ENCODE measurements at regions not wholly inside any gene's neighbourhood (a gene's known extent, or its start where the extent isn't known, plus 50 kb on each side); places are given as distances from the start of the nearest gene placed in this dataset.
"Not testable (repeated sequence)": the region's sequence is repeated elsewhere in the genome, so short reads cannot be mapped to it uniquely, and the experiment has no call there.

DNA sequence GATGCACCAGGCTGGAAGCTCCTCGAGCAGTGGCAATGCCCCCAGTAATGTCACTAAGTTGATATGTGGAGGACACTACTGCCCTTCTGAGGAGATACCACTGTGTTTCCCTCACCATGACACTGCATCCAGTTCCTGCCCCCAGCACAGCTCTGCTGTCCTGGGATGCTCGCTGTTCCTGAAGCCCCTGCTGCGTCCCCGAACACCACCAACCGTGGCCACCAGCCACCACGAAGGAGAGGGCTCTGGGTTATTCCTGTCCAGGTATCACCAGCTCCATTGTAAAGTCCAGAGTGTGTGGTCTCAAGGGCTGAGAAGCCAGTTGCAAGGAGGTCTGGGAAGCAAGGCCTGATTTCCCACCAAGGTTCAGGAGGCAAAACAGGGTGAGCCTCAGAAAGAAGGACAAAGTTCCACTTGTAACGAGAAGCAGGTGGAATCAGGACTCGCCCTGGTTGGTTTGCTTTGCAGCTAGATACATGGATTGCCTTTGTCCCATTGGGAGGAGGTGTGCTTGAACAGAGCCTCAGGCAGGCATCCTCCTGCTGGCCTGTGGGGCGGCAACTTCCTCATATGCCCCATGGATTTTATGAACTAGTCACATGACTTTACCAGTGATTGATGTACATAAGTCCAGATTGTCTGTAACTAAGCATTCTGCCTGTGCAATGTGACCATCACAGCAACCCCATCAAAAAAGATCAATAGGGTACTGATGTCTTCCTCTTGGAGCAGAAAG is 427.0 kb upstream of the VSTM2A start:
- no peak for DNase-seq (ENCODE audit: low read depth in 2 of 2)

DNA sequence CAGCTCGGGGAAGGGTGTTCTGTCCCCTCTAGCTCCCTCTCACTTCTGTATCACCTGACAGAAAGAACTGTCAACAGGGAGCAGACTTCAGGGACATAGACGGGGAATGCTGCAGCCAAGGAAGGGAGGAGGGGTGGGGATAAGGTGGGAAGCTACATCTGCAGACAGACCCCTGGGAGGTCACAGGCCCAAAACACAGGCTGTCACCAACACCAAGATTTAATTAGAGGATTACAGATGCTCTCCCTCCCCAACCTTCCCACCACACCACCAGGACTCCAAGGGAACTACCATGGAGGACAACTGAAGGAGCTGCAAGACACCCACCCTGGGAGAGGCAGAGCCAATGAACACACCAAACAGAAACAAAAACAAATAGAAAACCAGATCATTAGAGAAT is 425.2 kb upstream of the VSTM2A start:
- no peak for DNase-seq (ENCODE audit: low read depth in 2 of 2)

DNA sequence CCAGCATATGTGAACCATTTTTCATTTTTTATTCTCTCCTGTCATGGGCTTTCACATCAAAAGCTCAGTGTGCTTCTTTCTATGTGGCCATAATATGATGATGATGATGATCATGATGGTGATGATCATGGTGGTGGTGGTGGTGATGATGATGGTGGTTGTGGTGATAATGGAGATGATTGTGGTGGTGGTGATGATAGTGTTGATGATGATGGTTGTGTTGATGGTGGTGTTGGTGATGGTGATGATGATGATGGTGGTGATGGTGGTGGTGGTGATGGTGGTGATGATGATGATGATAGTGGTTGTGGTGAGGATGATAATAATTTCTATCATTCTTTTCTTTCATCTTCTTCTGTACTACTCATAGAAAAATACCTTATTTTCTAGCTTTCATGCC is 413.1 kb upstream of the VSTM2A start:
- DNase-seq (ENCODE audit: low read depth in 2 of 2): no peak

DNA sequence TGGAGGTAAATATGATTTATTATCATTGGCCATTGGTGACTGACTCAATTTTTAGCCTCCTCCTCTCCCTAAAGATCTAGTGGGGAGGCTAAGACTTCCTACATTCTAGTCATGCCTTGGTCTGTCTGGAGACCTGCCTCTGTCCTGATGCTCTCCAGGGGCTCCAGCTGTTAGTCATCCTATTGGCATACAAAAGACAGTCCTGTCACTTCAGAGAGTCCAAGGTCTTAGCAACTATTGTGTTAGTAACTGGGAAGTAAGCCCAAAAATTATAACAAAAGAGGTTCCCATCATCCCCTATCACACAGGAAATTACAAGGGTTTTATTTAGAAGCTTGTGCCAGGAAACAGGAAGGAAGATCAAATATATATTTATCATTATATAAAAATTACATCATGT is 400.6 kb upstream of the VSTM2A start:
- DNase-seq (ENCODE audit: low read depth in 2 of 2): no peak

DNA sequence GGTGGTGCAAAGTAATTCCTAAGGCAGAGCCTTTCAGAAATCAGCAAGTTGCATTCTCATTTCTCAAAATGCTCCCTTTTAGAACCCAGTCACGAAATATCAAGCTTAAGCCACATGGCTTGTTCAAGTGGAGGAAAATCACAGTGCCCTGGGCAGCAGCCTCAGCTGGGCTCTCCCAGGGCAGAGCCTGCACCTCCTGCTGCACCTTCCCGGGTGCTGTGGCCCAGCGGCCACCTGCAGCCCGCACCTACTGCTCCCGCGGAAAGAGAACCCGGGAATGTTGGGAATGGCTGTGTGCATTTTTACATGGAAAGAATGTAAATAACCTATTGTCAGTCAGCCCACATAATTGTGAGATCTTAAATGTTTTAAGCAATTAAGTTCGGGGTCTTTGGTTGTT is 396.5 kb upstream of the VSTM2A start:
- no peak for DNase-seq (ENCODE audit: low read depth in 2 of 2)

DNA sequence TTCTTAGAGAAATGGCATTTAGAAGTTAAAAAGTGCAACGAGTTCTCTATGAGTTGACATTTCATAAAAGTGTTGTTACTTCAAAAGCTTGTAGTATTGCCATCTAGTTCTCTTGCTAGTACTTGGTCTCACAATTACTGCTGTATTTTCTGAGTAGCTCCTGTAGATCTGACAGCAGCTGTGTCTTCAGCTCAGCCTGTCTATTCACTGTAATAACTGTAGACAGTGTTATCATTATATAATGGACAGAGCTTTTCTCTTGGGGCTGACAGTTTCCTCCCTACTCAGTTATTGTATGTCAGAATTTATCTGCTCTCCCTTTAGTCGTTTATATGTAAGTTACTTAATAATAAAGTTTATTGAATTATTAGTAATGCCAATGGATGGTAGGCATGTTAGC is 388.7 kb upstream of the VSTM2A start:
- DNase-seq (ENCODE audit: low read depth in 2 of 2): no peak

DNA sequence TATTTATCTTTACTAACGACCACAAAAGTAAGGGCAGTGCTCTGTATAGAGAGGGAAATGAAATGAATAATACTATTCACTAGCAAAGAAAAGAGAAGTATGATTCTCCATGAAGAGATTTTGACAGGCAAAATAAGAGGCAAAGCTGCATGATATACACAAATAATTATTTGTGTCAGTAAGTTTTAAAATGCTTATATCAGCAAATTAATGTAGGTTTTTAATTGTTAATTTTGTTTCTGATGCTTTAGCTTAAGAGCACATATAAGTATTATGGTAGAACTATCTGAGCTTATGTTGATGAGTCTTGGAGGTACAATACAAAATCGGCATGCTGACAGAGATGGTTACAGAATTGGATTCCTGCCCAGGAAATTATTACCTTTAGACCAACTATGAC is 383.1 kb upstream of the VSTM2A start:
- no peak for DNase-seq (ENCODE audit: low read depth in 2 of 2)

DNA sequence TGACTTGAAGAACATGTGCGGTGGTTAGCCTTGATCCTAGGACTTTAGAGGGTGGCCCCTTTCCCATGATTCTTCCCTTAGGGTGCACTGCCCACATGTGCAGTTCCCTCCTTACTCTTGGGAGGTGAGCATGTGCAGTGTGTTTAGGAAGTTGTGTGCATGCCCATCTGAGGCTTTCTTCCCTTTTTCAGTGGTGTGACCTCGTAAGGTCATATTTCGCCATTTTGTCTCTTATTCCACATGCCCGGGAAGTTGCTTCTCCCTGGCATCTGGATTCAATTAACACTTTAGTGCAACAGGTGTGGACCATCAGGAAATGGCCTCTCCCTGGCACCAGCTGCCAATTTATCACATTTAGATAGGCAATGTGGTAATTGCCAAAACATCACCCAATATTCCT is 380.6 kb upstream of the VSTM2A start:
- no peak for DNase-seq (ENCODE audit: low read depth in 2 of 2)

DNA sequence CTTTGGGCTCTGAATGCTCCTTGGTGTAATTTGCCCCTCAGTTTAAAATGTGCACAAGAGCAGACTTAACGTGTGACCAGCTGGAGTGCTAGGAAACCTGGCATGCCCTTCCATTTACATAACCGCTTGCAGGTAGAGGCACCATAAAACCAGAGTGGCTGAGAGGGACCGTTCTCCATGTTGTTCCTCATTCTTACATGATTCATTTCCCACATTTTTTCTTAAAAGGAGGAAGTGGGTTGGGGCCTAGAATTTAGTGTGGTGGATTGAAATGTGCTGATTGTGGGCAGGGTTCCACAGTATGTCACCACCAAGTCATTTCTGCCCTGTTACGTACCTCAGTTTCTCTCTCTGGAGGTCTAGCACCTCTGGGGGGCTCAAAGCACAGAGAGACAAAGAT is 375.8 kb upstream of the VSTM2A start:
- DNase-seq (ENCODE audit: low read depth in 2 of 2): no peak

DNA sequence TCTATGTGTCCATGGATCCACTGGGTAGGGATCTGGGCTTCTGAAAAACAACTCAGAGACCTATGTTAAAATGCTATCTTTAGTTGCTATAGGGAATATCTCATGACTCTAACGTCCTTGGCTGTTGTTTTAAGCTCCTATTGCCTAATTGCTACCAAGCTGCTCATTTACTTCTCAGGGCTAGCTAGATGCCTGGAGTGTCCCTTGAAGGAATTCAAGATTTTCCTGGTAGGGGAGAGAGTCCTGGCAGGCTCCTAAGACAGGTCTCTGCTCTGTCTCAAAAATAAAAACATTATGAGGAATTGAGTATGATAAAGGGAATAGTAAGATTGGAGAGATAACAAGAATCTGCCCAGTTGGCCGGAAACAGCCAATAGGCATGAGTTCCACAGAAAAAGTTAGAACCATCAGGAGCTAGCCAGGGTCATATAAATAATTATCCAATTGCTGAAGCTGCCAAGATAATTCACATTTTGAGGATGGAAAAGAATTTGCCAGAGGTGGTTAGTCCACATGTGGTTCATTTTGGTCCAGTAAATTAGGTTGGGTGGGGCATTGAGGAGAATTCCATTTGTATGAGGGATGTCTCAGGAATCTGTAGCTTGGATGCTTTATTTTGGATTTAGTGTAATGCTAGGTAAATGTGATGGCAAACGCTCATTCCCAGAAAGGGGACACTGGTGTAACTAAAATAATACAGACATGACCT is 362.7 kb upstream of the VSTM2A start:
- DNase-seq (ENCODE audit: low read depth in 2 of 2): no peak

DNA sequence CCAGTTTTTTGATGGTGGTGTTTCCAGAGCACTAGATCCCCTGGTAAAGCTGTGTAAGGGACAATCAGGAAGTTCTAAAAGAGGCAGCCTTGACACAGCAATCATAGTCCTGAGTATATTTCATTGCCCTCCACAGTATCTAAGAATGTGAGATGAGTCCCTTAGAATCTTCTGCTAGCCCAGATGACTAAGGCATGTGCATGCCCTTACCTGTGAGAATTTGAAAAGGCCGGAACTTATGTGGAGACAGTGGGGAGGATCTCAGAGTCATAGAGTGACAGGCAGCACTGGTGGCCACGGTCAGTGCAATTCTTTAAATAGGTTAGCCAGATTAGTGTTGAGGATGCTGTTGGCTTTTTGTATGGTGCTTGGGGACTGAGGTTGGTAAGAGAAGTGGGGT is 361.4 kb upstream of the VSTM2A start:
- DNase-seq (ENCODE audit: low read depth in 2 of 2): no peak

DNA sequence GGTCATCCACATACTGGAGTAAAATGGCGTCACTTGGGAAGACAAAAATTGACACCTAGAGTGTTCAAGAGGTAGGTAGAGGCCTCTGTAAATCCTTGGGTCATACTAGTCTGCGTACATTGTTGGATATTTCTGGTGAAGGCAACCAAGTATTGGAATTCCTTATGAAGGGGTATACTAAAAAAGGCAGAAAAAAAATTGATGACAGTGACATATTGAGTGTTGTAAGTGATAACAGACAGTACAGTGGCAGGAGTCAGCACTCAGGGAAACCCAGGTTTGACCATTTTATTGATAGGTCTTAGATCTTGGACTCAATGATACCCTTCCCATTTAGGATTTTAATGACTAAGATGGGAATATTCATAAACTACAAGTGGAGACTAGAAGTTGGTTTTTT is 359.1 kb upstream of the VSTM2A start:
- DNase-seq (ENCODE audit: low read depth in 2 of 2): no peak

DNA sequence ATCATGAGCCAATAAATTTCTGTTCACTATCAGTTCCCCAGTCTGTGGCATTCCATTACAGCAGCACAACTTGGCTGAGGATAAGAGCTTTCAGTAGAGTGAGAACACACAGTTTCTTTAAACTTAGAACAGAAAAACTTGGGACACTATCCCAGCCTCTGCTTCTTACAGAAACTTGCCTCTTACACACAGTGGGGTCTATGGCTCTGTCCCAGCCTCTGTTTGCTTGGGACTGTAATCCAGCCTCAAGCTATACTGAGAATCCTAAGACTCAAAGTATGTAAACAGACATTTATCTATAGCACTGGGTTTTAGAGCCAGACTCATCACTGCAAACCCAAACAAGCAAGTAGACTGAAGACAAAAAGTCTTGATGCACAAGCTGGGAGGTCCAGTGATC is 355.8 kb upstream of the VSTM2A start:
- no peak for DNase-seq (ENCODE audit: low read depth in 2 of 2)

DNA sequence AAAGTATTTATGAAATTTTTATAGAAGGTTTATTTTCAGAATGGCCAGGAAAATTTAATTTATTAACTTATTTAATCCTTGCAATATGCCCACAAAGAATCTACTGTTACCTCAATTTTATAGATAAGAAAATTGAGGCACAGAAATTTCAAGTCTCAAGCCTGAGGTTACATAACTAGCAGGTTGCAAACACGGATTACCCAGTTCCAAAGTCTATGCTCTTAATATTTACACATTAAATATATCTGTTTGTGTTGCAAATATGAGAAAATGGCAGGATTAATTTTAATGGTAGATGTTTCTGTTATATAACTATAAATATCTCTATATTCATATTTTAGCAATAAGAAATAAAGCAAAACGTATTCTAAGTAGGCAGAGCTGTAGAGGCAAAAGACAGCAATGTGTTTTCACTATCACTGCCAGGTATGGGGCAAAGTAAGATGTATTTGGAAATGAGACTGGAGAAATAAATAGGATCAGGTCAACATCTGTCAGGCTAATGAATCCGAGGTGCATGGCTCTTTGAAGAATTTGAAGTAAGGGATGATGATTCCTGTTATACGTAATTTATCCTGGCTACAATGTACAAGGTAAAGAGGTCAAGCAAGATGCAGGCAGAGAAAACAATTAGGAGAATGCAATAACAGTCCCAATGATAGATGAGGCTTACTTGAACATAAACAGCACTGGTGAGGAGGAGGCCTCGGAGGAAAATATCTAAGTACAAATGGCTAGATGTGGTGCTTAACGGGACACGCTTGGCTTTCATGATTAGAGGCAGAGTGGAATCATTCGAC is 354.1 kb upstream of the VSTM2A start:
- no peak for DNase-seq (ENCODE audit: low read depth in 2 of 2)

DNA sequence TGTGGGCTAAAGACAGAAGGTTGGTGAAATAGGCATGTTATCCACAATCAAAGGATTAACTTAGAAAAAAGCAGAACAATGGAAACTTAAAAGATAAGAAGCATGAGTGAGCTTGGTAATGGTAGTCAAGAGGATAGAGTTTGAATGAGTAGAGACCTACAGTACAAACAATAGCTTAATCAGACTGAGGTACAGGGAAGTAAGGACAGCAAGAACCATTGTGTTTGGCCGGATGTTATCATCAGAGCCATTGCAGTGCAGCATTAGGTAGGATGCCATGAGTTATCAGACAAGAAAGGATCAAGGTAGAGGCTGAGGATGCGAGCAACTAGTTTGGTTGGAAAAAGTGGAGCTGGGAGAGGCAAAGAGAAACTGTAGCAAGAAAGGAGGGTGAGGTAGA is 353.3 kb upstream of the VSTM2A start:
- no peak for DNase-seq (ENCODE audit: low read depth in 2 of 2)

DNA sequence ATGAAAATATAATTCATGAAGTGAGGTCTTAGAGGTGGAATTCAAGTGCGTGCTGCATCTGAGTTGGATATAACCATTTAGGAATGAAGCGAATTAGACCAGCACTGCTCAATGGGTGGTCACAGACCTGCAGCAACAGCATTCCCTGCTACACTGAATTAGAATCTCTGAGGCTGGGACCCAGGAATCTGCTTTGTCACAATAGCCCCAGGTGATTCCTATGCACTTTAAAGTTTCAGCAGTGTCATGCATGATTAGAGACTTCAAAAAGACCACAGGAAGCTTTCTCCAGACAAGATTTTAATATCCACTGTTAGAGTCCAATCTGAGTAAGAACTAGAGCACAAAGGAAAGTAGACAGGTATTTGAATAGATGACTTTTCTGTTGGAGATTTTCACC is 352.8 kb upstream of the VSTM2A start:
- no peak for DNase-seq (ENCODE audit: low read depth in 2 of 2)

DNA sequence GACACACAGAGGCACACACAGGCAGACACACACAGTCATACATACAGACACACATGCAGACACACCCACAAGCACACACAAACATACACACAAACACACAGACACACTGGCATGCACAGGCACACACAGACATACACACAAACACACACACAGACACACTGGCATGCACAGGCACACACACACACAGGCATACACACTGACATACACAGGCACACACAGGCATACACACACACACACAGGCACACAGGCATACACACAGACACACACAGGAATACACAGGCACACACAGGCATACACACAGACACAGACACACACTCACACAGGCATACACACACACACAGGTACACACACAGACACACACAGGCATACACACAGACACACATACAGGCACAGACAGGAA is 340.7 kb upstream of the VSTM2A start:
- no peak for DNase-seq (ENCODE audit: low read depth in 2 of 2)

DNA sequence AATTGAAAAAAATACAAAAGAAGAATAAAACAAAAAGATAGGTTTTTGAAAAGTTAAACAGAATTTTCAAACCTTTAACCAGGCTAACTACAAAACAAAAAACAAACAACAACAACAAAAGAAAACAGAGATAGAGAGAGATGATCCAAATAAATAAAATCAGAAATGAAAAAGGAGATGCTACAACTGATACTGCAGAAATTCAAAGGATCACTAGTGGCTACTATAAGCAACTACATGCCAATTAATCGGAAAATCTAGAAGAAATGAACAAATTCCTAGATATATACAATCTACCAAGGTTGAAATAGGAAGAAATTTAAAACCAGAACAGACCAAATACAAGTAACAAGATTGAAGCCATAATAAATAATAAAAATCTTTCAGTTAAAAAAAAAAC is 326.8 kb upstream of the VSTM2A start:
- no peak for DNase-seq (ENCODE audit: low read depth in 2 of 2)

DNA sequence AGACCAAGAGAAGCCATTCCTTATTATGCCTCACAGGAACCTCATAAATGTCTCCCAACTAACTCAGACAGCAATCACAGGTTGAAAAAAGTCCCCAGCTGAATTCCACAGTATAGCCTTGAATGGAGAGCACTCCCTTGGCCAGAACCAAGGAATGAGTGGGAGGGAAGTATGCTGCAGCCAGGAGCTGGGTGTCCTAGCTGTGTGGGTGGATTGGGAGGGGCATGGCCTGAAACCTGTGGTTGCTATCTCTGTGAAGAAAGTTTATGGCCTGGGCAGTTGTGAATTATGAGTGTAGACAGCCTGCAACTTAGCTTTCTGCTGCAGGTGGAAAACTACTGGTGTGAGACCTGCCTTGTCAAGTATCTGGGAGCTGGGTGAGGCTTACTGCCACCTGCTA is 316.1 kb upstream of the VSTM2A start:
- not testable (repeated sequence) for DNase-seq (ENCODE audit: low read depth in 2 of 2)

DNA sequence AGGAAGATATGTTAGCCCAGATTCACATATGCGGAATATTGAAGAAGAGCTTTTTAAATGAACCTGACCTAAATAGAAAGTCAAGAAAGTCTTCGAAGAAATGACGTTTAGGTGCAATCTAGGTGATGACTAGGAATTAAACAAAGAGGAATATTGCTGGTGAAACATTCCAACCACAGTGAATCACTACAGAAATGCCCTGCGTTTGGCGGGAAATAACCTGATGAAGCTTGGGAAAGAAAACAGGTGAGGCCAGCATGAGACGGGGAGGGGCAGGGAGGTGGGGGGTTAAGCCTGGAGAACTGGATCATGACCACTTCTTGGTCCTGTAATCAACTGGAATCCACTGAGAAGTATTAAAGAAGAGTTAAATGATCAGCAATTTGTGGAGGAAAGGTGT is 299.4 kb upstream of the VSTM2A start:
- no peak for DNase-seq (ENCODE audit: low read depth in 2 of 2)

DNA sequence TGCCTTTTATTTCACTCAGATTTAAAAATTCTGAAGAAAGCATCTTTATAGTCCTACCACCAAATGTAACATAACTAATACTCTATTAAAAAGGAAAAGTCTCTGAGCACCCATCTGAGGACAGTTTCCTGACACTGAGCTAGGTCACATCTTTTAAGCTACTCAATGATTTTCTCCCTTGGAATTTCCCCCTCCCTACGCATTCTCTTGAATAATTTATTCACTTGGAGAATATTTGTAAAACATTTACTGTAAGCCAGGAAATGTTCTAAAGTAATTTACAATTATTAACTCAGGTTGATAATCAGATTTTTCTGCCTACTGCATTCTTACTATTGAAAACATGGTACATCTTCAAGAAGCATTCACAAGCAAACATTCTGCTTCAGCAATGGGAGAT is 297.2 kb upstream of the VSTM2A start:
- no peak for DNase-seq (ENCODE audit: low read depth in 2 of 2)

DNA sequence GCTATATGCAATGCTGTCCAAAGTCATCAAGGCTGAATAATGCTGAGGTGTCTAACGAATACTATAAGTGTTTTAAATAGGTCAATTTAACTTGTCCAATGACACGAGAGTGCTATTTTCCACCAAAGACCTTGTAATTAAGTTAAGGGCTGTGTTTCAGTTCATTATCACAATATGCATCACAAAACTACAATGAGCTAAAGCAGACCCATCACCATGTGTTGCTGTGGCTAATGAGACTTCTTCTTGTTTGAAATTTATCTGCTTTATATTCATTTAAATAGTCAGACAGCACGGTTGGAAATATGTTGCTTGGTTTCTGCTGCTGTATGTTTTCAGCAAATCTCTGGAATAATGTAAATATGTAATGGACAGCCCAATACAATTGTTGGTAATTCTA is 292.5 kb upstream of the VSTM2A start:
- DNase-seq (ENCODE audit: low read depth in 2 of 2): no peak
